Common myeloid progenitor, CD34-positive (primary cell): ENCODE measurements at regions not wholly inside any gene's neighbourhood (a gene's known extent, or its start where the extent isn't known, plus 50 kb on each side); places are given as distances from the start of the nearest gene placed in this dataset.

Source experiments
- CTCF ChIA-PET: fragments of 350-600 bp; sonication (Branson Sonifier 250); formaldehyde crosslinking; loops from one replicate; lab custom pipeline; 2021; ENCODE audit warnings: antibody characterized with exemption; lab: Charles Lee
- POLR2A ChIA-PET: fragments of 350-600 bp; sonication (Branson Sonifier 250); formaldehyde crosslinking; loops from one replicate; lab custom pipeline; 2021; ENCODE audit warnings: antibody characterized with exemption; lab: Charles Lee
- DNase-seq, 3 donors: peaks; one replicate each; pipeline versions ENCODE4 v3.0.0 to v3.0.0-alpha.2; 2013
- H3K27ac ChIP-seq, 2 experiments: 1 replicate in 1 of 2; 2 replicates in 1 of 2; pipeline ENCODE4 v1.7.0; 2013; ENCODE audit warnings: inconsistent platforms in 2 of 2, low read length in 2 of 2, mild to moderate bottlenecking in 2 of 2, low read depth in 1 of 2, moderate library complexity in 1 of 2; ENCODE audit not compliant: severe bottlenecking in 2 of 2, insufficient read depth in 1 of 2, poor library complexity in 1 of 2
- H3K27me3 ChIP-seq, 5 experiments: replicated peaks in 2 of 5; 1 replicate in 3 of 5; 2 replicates in 2 of 5; pipeline versions ENCODE4 v1.6.1 to v1.7.0; 2013; ENCODE audit warnings: low read length in 4 of 5, mild to moderate bottlenecking in 2 of 5, moderate library complexity in 2 of 5, inconsistent platforms in 1 of 5; ENCODE audit not compliant: insufficient read depth in 5 of 5, control insufficient read depth in 4 of 5
- H3K36me3 ChIP-seq, 4 experiments: 1 replicate in 2 of 4; 2 replicates in 2 of 4; pipeline versions ENCODE4 v1.6.1 to v1.7.0; 2013; ENCODE audit warnings: low read length in 3 of 4, control low read depth in 1 of 4, mild to moderate bottlenecking in 1 of 4; ENCODE audit not compliant: control insufficient read depth in 4 of 4, insufficient read depth in 4 of 4
- H3K4me1 ChIP-seq, 4 experiments: 1 replicate in 3 of 4; 2 replicates in 1 of 4; pipeline versions ENCODE4 v1.6.1 to v1.7.1; 2013; ENCODE audit warnings: low read length in 3 of 4, mild to moderate bottlenecking in 3 of 4, control low read depth in 1 of 4, inconsistent platforms in 1 of 4, moderate library complexity in 1 of 4; ENCODE audit not compliant: control insufficient read depth in 4 of 4, insufficient read depth in 4 of 4; ENCODE audit errors: control extremely low read depth in 1 of 4
- H3K4me3 ChIP-seq, 7 experiments: 1 replicate in 4 of 7; 2 replicates in 3 of 7; pipeline versions ENCODE4 v1.5.1 to v1.7.0; 2013; ENCODE audit warnings: mild to moderate bottlenecking in 7 of 7, low read length in 6 of 7, moderate library complexity in 6 of 7, inconsistent platforms in 2 of 7, low read depth in 2 of 7, control low read depth in 1 of 7; ENCODE audit not compliant: insufficient read depth in 4 of 7, control insufficient read depth in 1 of 7; ENCODE audit errors: extremely low read depth in 1 of 7
- H3K9me3 ChIP-seq, 5 experiments: 1 replicate in 4 of 5; 2 replicates in 1 of 5; pipeline versions ENCODE4 v1.6.1 to v1.7.1; 2013; ENCODE audit warnings: low read length in 4 of 5, mild to moderate bottlenecking in 2 of 5, inconsistent platforms in 1 of 5, low read depth in 1 of 5, moderate library complexity in 1 of 5; ENCODE audit not compliant: control insufficient read depth in 4 of 5, insufficient read depth in 2 of 5; ENCODE audit errors: control extremely low read depth in 1 of 5
- WGBS: methylation state at CpG from one replicate; pipeline ENCODE4 v1.1.5; 2013; ENCODE audit not compliant: insufficient coverage; 5-methylcytosine and 5-hydroxymethylcytosine counted together

- H3K27me3 ChIP-seq, result peaks cover 0 to 5% (median 0%) of the 10 kb centered on the region in 5 experiments
- ChIA-PET POLR2A (no interaction called here), CTCF (no interaction called here)
- H3K4me3 ChIP-seq, result no peak overlapping the region
- no peak for DNase-seq
- peaks cover 0 to 10% (median 3%) of the 10 kb centered on the region in 4 experiments for H3K4me1 ChIP-seq
- WGBS, result 100% methylated on average over 2 of the region's 4 CpGs
- H3K27ac ChIP-seq, result no peak overlapping the region
- H3K36me3 ChIP-seq, result no peaks in the 10 kb centered on the region
- H3K9me3 ChIP-seq, result no peaks in the 10 kb centered on the region
Observed at GRCh38 chr6:44029444-44030185, 97.6 kb downstream of the MRPL14 start.

DNA sequence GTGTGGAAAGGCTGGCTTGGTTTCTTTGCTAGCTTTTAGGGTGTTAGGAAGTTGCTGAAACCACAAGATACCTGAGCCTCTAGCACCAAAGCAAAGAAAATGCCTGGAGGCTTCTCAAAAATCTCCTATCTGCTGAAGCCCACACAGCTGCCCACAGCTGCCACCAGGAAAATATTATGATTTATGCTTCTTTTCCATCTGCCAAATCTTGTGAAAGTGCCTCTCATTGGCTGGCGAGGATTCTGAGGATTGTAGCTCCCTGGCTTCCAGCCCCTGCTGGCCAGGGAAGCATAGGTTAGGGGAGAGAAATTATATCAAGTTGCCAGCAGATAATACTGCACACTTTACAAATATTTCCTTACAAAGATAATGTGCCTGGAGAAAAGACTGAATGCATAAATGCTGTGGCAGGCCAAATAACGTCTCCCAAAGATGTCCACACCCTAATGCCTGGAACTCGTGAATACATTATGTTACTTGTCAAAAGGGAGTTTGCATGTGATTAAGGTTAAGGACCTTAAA is 98.4 kb downstream of the MRPL14 start:
- H3K27me3 ChIP-seq, result peaks cover 0 to 5% (median 0%) of the 10 kb centered on the region in 5 experiments
- no peak overlapping the region for H3K27ac ChIP-seq
- CTCF ChIA-PET, result interaction anchor here (1.4 kb wide), 1 partner anchor 46 kb away, joined by 3 read pairs; no protein-coding TSS in a partner anchor
- POLR2A ChIA-PET, result no interaction called here
- no CpG with 5 or more reads among the region's 3 CpGs for WGBS
- H3K4me1 ChIP-seq, result peaks cover 0 to 7% (median 4%) of the 10 kb centered on the region in 4 experiments
- H3K36me3 ChIP-seq, result no peaks in the 10 kb centered on the region
- no peak for DNase-seq
- no peak overlapping the region for H3K4me3 ChIP-seq
- H3K9me3 ChIP-seq, result no peaks in the 10 kb centered on the region

DNA sequence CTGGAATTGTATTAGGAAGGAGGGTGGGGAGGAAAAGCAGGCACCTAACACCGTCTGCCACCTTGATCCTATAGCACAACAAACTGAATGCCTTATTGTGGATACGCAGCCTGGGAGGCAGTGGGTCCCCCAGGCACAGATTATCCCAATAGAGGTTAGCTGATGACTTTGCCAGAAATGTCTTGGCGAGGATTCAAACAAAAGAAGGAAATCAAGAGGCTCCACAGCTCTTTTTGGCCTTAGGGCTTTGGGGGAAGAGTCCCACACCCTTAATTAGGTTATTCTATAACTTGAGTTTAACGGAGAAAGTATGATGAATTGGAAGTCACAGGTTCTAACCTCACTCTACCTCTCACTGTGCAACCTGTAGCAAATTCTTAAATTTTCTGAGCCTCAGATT is 102.0 kb downstream of the MRPL14 start:
- Histone ChIP-seq H3K27ac (no peak overlapping the region), H3K4me3 (no peak overlapping the region), H3K4me1 (peaks cover 0 to 7% (median 4%) of the 10 kb centered on the region in 4 experiments), H3K9me3 (no peaks in the 10 kb centered on the region), H3K36me3 (no peaks in the 10 kb centered on the region), H3K27me3 (peaks cover 0 to 5% (median 0%) of the 10 kb centered on the region in 5 experiments)
- CTCF ChIA-PET, result interaction anchor here (0.6 to 1.5 kb wide), 8 partner anchors 9 to 208 kb away, joined by 3 to 4 read pairs (median 3); no protein-coding TSS in a partner anchor
- POLR2A ChIA-PET, result no interaction called here
- 86% methylated on average over 2 of the region's 4 CpGs for WGBS
- no peak for DNase-seq

- peaks cover 0 to 4% (median 0%) of the 10 kb centered on the region in 5 experiments for H3K27me3 ChIP-seq
- H3K4me3 ChIP-seq, result no peak overlapping the region
- ChIA-PET POLR2A (interaction anchor here (0.6 kb wide), 2 partner anchors 9 to 54 kb away, joined by 3 to 4 read pairs; no protein-coding TSS in a partner anchor), CTCF (interaction anchor here (0.6 to 1.5 kb wide), 7 partner anchors 9 to 208 kb away, joined by 3 to 5 read pairs (median 3); no protein-coding TSS in a partner anchor)
- peaks cover 0 to 7% (median 4%) of the 10 kb centered on the region in 4 experiments for H3K4me1 ChIP-seq
- no peaks in the 10 kb centered on the region for H3K36me3 ChIP-seq
- H3K9me3 ChIP-seq, result no peaks in the 10 kb centered on the region
- 10% methylated on average over 6 of the region's 7 CpGs for WGBS
- H3K27ac ChIP-seq, result no peak overlapping the region
- peak; percentile 28 to 68 (median 66) for DNase-seq
Observed at GRCh38 chr6:44024574-44025219, 102.6 kb downstream of the MRPL14 start.

GRCh38 chr6:44023586-44024454 is 103.4 kb downstream of the MRPL14 start:
- H3K4me1 ChIP-seq, result peaks cover 0 to 7% (median 4%) of the 10 kb centered on the region in 4 experiments
- H3K27ac ChIP-seq, result no peak overlapping the region
- H3K27me3 ChIP-seq, result no peaks in the 10 kb centered on the region
- no peak overlapping the region for H3K4me3 ChIP-seq
- CTCF ChIA-PET, result interaction anchor here (1.1 to 1.6 kb wide), 4 partner anchors 11 to 50 kb away, joined by 3 to 5 read pairs (median 4); no protein-coding TSS in a partner anchor
- POLR2A ChIA-PET, result interaction anchor here (0.6 kb wide), 2 partner anchors 8 to 55 kb away, joined by 3 to 4 read pairs; no protein-coding TSS in a partner anchor
- no peak for DNase-seq
- H3K36me3 ChIP-seq, result no peaks in the 10 kb centered on the region
- 96% methylated on average over 8 of the region's 8 CpGs for WGBS
- H3K9me3 ChIP-seq, result peaks cover 0 to 3% (median 0%) of the 10 kb centered on the region in 5 experiments

DNA sequence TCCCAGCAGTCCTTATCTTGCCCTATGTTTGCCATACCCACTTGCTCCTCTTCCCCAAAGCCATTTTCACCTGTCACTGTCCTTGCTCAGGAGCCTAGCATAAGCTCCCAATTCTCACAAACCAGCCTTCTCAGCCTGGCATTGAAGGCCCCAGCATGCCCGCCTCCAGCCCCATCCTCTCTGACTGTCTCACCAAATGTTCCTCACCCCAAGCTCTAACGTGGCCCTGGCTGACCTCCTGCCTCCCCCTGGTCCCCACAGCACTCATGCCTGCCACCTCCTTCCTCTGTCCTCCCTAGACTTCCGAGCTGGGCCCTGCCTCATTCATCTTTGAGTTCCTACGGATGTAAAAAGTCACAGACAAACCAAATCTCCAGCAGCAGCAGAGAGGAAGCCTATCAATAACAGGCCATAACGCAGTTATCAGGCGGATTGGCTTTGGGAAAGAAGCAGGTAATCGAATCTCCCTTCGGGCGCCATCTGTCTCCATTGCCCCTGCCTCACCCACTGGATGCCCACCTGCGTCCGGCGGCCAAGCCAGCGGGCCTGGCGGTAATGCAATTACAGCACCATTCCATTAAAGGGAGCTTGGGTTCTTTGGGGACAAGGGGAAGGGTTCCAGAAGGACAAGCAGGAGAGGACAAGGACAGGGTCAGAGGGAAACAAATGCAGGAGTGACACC is 104.4 kb downstream of the MRPL14 start:
- ChIA-PET CTCF (interaction anchor here (1.1 to 1.6 kb wide), 3 partner anchors 12 to 16 kb away, joined by 3 to 4 read pairs (median 4); no protein-coding TSS in a partner anchor), POLR2A (no interaction called here)
- Histone ChIP-seq H3K4me1 (peaks cover 0 to 7% (median 4%) of the 10 kb centered on the region in 4 experiments), H3K27ac (no peak overlapping the region), H3K36me3 (no peaks in the 10 kb centered on the region), H3K27me3 (no peaks in the 10 kb centered on the region), H3K4me3 (no peak overlapping the region), H3K9me3 (peaks cover 0 to 3% (median 0%) of the 10 kb centered on the region in 5 experiments)
- no peak for DNase-seq
- 95% methylated on average over 13 of the region's 14 CpGs for WGBS
